ENCODE measurements at regions not wholly inside any gene's neighbourhood (a gene's known extent, or its start where the extent isn't known, plus 50 kb on each side); places are given as distances from the start of the nearest gene placed in this dataset.

- TF ChIP-seq CTCF (IDR thresholded peaks at IDR 0.05; ENCODE audit: low read depth, low read length) (no peak), MYC (IDR thresholded peaks at IDR 0.05; ENCODE audit: low read depth, low read length) (no peak), POLR2A (IDR thresholded peaks at IDR 0.05; ENCODE audit: extremely low read depth, insufficient read length) (no peak)
- TF ChIP-seq, protein P1, sequence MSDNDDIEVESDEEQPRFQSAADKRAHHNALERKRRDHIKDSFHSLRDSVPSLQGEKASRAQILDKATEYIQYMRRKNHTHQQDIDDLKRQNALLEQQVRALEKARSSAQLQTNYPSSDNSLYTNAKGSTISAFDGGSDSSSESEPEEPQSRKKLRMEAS (IDR thresholded peaks at IDR 0.05; ENCODE audit: low read depth, low read length), result no peak
Observed at GRCh38 chr2:11045294-11045693, 110.0 kb upstream of the SLC66A3 start.

DNA sequence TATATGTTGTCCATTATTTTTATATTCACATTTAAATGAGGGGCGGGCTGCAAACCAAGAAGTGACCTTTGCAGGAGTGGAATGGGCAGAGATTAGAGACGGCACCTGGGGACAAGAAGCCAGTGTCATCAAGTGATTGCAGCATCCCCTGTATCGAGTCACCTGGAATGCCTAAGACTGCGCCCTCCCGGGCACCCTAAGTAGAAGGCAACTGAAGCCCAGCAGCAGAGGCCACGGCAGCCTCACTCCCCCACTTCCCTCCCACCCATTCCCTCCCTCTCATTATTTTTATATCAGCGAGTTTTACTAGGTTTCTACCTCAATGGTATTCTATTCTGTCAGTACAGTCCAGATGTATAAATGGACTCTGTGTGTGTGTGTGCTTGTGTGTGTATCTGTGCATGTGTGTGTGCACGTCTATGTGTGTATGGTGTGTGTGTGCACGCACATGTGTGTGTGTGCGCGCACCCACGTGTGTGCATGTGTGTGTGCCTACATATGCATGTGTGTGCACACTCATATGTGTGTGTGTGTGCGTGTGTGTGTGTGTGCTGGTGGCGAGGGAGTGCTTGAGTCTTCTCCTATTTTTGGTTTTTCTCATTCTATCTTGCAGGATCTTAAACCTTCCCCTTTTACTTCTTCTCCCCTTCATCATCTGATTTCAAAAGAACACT is 106.8 kb upstream of the SLC66A3 start:
- no peak for DNase-seq (ENCODE audit: low read depth)
- TF ChIP-seq CTCF (IDR thresholded peaks at IDR 0.05; ENCODE audit: low read depth, low read length) (no peak), MYC (IDR thresholded peaks at IDR 0.05; ENCODE audit: low read depth, low read length) (no peak), POLR2A (IDR thresholded peaks at IDR 0.05; ENCODE audit: extremely low read depth, insufficient read length) (no peak)
- TF ChIP-seq, protein P1 (IDR thresholded peaks at IDR 0.05; ENCODE audit: low read depth, low read length), result no peak
- H3K4me3 ChIP-seq (ENCODE audit: low read depth, low read length), result no peak overlapping the region

More at GRCh38 chr2:11045294-11045693, 110.0 kb upstream of the SLC66A3 start:
- DNase-seq (ENCODE audit: low read depth), result no peak
- H3K4me3 ChIP-seq (ENCODE audit: low read depth, low read length), result no peak overlapping the region

DNA sequence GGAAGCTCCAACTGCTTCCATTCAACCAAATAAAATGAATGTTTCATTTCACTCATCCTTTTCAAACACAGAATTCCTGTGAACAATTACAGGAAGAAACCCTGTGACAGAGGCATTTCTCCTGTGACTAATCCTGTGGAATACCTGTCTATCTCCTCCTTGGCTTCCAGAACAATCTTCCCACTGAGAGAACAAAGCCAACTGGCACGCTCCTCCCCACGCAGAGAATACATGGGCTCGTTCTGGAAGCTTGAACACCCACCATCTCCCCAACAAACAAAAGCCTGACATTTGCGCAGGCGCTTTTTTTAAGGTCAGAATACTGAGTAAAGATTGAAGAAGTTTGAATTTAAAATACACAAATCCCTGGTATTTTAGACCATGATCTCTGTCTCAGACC is 104.7 kb upstream of the SLC66A3 start:
- no peak for DNase-seq (ENCODE audit: low read depth)
- TF ChIP-seq CTCF (IDR thresholded peaks at IDR 0.05; ENCODE audit: low read depth, low read length) (no peak), POLR2A (IDR thresholded peaks at IDR 0.05; ENCODE audit: extremely low read depth, insufficient read length) (no peak), MYC (IDR thresholded peaks at IDR 0.05; ENCODE audit: low read depth, low read length) (no peak)
- TF ChIP-seq, protein P1 (IDR thresholded peaks at IDR 0.05; ENCODE audit: low read depth, low read length), result no peak
- H3K4me3 ChIP-seq (ENCODE audit: low read depth, low read length), result no peak overlapping the region

GRCh38 chr2:11051280-11051679 is 104.0 kb upstream of the SLC66A3 start:
- DNase-seq (ENCODE audit: low read depth), result no peak
- H3K4me3 ChIP-seq (ENCODE audit: low read depth, low read length), result no peak overlapping the region
- TF ChIP-seq POLR2A (IDR thresholded peaks at IDR 0.05; ENCODE audit: extremely low read depth, insufficient read length), result no peak
- no peak for TF ChIP-seq MYC (IDR thresholded peaks at IDR 0.05; ENCODE audit: low read depth, low read length)
- no peak for TF ChIP-seq CTCF (IDR thresholded peaks at IDR 0.05; ENCODE audit: low read depth, low read length)

DNA sequence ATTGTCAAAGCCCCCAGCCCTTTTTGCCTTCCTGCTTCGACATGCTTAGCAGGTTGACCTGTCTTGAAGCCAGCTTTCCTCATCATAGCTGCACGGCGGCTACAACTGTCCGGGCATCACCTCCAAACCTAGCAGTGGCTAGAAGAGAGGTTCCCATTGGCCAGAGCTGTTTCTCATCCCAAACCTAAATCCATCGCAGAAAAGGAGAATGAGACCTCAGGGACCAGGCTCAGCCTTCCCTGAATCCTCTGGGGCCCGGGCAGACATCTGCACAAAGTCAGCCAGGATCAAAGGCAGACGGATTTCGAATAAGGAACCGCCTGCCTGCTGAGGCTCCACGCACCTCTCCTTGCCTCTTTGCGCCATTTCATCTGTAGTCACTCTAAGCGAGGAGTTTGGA is 101.7 kb upstream of the SLC66A3 start:
- TF ChIP-seq POLR2A (IDR thresholded peaks at IDR 0.05; ENCODE audit: extremely low read depth, insufficient read length) (no peak), CTCF (IDR thresholded peaks at IDR 0.05; ENCODE audit: low read depth, low read length) (no peak), MYC (IDR thresholded peaks at IDR 0.05; ENCODE audit: low read depth, low read length) (no peak)
- TF ChIP-seq, protein P1 (IDR thresholded peaks at IDR 0.05; ENCODE audit: low read depth, low read length), result no peak
- no peak for DNase-seq (ENCODE audit: low read depth)
- no peak overlapping the region for H3K4me3 ChIP-seq (ENCODE audit: low read depth, low read length)

Measured in NB4 (cell line).